Psoas muscle (tissue), 7 donors: ENCODE measurements at regions not wholly inside any gene's neighbourhood (a gene's known extent, or its start where the extent isn't known, plus 50 kb on each side); places are given as distances from the start of the nearest gene placed in this dataset.

Source experiments
- ATAC-seq, 4 donors: fragments of 200-7000 bp; cut with Tn5 transposase; one replicate each; pipeline ENCODE4 v1.9.1; 2020; ENCODE audit warnings: moderate library complexity in 3 of 4, mild to moderate bottlenecking in 2 of 4
- DNase-seq, 2 donors: peaks; one replicate each; pipeline ENCODE4 v3.0.0-alpha.2; 2020
- H3K27ac ChIP-seq: fragments of 200-600 bp; one replicate; pipeline ENCODE4 v1.8.0; 2022
- H3K27me3 ChIP-seq, 3 donors: fragments of 200-600 bp in 1 of 3; one replicate each; pipeline versions ENCODE4 v1.6.1 to v1.8.0; 2013 to 2022; ENCODE audit warnings: low read length in 2 of 3, mild to moderate bottlenecking in 2 of 3, moderate library complexity in 1 of 3; ENCODE audit not compliant: insufficient read depth in 3 of 3
- H3K36me3 ChIP-seq, 2 donors: fragments of 200-600 bp in 1 of 2; one replicate each; pipeline versions ENCODE4 v1.6.1 to v1.8.0; 2013 to 2022; ENCODE audit warnings: low read depth in 1 of 2, mild to moderate bottlenecking in 1 of 2, moderate library complexity in 1 of 2; ENCODE audit not compliant: insufficient read depth in 1 of 2
- H3K4me1 ChIP-seq: fragments of 200-600 bp; one replicate; pipeline ENCODE4 v1.8.0; 2022
- H3K4me3 ChIP-seq: fragments of 200-600 bp; one replicate; pipeline ENCODE4 v1.8.0; 2022; ENCODE audit warnings: mild to moderate bottlenecking
- H3K9me3 ChIP-seq: fragments of 200-600 bp; one replicate; pipeline ENCODE4 v1.8.0; 2022
- WGBS, 3 donors: extraction: QIAGEN DNeasy Blood & Tissue Kit; methylation state at CpG; one replicate each; pipeline versions ENCODE4 v1.1.6 to v1.1.7; 2013; 5-methylcytosine and 5-hydroxymethylcytosine counted together
- intact Hi-C, 2 donors: fragments of 100-400 bp; cut with DNase I; formaldehyde crosslinking; loops; one replicate each; pipeline versions ENCODE4 v1.11.0 to v1.14.2; 2022
- TF ChIP-seq, protein P1 (sequence below): fragments of 200-600 bp; IDR thresholded peaks from one replicate; pipeline ENCODE4 v1.8.0; 2022; ENCODE audit warnings: antibody characterized with exemption
- donor health status: healthy with polysubstance abuse.
- donor health status: DM: no; HTN: no; CAD: no; lungs with moderate emphysema.
- donor health status: Bipolar disorder and iron deficiency.
- donor health status: healthy.
- donor health status: DM: yes; HTN: yes; CAD: no.
- donor health status: DM: no; HTN: no; CAD: no.
- donor health status: DM: yes; HTN: yes; CAD: no.

DNA sequence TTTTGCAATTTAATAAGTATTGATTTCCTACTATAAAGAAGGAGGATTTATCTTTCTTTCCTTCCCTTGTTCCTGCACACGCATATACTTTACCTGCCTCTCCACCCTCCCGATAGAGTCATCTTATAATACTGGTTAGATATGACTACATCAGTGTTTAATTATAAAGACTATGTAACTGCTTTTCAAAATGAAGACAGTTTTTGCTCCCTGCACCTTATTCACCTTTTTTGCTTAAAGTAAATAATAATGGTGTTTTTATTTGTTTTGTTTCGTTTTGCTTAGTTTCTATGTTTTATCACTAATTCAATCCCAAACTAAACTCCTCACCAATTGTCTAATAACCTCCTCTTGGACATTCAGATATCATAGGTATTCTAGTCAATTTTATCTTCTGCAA is 101.9 kb upstream of the RORA start:
- TF ChIP-seq, protein P1, sequence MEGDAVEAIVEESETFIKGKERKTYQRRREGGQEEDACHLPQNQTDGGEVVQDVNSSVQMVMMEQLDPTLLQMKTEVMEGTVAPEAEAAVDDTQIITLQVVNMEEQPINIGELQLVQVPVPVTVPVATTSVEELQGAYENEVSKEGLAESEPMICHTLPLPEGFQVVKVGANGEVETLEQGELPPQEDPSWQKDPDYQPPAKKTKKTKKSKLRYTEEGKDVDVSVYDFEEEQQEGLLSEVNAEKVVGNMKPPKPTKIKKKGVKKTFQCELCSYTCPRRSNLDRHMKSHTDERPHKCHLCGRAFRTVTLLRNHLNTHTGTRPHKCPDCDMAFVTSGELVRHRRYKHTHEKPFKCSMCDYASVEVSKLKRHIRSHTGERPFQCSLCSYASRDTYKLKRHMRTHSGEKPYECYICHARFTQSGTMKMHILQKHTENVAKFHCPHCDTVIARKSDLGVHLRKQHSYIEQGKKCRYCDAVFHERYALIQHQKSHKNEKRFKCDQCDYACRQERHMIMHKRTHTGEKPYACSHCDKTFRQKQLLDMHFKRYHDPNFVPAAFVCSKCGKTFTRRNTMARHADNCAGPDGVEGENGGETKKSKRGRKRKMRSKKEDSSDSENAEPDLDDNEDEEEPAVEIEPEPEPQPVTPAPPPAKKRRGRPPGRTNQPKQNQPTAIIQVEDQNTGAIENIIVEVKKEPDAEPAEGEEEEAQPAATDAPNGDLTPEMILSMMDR, result no peak
- WGBS, 3 donors, result 88 to 94% (median 92%) methylated on average over 3 of the region's 3 CpGs
- intact Hi-C loops, result no loop called here

DNA sequence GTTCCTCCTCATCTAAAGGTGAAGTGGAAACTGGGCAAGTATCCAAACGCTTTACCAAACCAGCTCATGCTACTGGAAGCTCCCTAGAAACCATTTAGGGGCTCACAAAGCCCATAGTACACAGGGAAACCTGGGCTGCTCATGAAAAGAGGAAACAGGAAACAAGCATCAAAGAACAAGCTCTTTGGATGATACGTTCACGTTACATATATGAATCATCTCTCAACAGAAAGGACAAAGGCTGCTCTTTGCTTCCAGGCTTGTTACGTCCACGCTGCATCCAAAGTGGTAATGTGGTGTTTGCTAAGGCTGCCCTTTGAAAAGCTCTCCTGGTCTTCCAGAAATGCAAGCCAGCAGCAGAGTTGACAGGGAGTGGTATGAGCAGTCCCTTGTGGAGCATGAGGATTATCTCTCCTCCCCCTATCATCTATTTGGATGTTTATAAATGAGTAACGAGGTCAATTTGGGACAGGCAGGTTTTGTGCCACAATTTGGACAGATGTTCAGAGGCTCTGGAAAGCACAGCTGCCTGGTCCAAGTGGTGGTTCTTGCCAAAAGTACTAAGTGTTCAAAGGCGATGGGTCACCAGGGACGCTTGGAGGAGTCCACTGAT is 98.0 kb upstream of the RORA start:
- no peaks in the 10 kb centered on the region for H3K27me3 ChIP-seq
- no peaks in the 10 kb centered on the region for H3K36me3 ChIP-seq
- no peaks in the 10 kb centered on the region for H3K4me1 ChIP-seq
- whole genome bisulfite sequencing, 3 donors, result 18 to 28% (median 23%) methylated on average over 8 of the region's 8 CpGs
- ATAC-seq, result peak; percentile 32 to 69 (median 58)
- no peak overlapping the region for H3K4me3 ChIP-seq
- TF ChIP-seq, protein P1, result no peak
- H3K27ac ChIP-seq, result no peak overlapping the region
- intact Hi-C loops, result no loop called here
- DNase-seq, result peak; percentile 19 to 64
- H3K9me3 ChIP-seq, result no peaks in the 10 kb centered on the region

More for the DNA sequence above, 101.9 kb upstream of the RORA start:
- no peak for ATAC-seq
- peaks cover 0 to 1% (median 0%) of the 10 kb centered on the region in 3 donors for H3K27me3 ChIP-seq
- H3K27ac ChIP-seq, result no peak overlapping the region
- H3K4me3 ChIP-seq, result no peak overlapping the region
- no peaks in the 10 kb centered on the region for H3K9me3 ChIP-seq
- DNase-seq, result no peak
- no peaks in the 10 kb centered on the region for H3K36me3 ChIP-seq
- no peaks in the 10 kb centered on the region for H3K4me1 ChIP-seq

DNA sequence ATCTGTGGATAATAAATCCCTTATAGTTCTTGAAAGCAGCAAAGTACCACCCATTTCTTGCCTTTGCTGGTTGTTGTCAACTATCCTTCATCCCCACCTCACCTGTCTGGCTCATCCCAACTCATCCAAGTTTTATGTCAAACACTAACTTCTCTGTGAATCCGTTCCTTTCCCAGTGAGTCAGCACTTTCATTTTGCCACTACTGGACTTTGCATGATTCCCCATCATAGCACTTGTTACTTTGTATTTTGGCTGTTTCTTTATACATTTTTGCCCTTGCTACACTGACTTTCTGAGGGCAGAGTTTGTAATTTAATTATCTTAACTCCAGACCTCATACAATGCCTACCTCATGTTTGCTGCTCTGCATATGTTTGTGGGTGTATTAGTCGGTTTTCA is 90.8 kb upstream of the RORA start:
- ATAC-seq, result no peak

DNA sequence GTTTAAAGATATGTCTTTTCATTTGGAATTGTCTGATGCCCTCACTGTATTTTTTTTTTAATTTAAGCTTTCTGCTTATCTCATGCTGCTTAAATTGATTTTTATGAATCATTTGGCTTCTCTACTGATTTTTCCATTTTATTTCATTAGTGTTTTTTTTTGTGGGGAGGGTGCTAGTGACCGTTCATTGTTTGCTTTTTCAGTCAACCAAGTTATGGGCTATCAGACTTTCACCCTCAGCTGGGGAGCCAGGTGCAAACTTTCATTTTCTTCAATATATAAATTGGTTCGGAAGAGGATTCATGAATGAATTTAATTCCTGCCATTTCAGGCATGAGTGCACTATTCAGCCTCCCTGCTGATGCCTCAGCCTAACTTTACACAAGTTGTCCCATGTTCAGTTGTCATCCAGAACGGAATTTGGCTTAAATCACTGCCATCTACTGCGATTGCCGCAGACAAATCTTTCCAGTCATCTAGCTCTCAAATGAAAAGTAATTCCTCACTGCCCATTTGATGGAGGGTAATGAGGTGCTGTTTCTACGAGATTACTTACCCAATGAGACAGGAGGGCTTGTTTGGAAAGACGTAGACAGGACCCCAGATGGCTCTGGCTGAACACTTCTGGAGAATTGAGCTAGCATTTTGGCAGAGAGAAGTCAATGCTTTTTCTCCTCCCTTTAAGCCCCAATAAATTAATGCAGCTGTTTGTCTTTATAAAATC is 89.9 kb upstream of the RORA start:
- TF ChIP-seq, protein P1, result no peak
- 26 to 33% (median 32%) methylated on average over 7 of the region's 7 CpGs for WGBS, 3 donors
- Histone ChIP-seq H3K4me3 (no peak overlapping the region), H3K27ac (no peak overlapping the region), H3K27me3 (peaks cover 0 to 10% (median 2%) of the 10 kb centered on the region in 3 donors), H3K9me3 (no peaks in the 10 kb centered on the region), H3K36me3 (no peaks in the 10 kb centered on the region), H3K4me1 (no peaks in the 10 kb centered on the region)
- ATAC-seq (no peak), DNase-seq (no peak)
- intact Hi-C loops, result no loop called here

More for the DNA sequence above, 90.8 kb upstream of the RORA start:
- no peaks in the 10 kb centered on the region for H3K9me3 ChIP-seq
- 78 to 91% (median 82%) methylated on average over 2 of the region's 2 CpGs for WGBS, 3 donors
- no peaks in the 10 kb centered on the region for H3K36me3 ChIP-seq
- no peak for DNase-seq
- no peak overlapping the region for H3K4me3 ChIP-seq
- H3K27me3 ChIP-seq, result peaks cover 0 to 10% (median 2%) of the 10 kb centered on the region in 3 donors
- no peaks in the 10 kb centered on the region for H3K4me1 ChIP-seq
- H3K27ac ChIP-seq, result no peak overlapping the region
- TF ChIP-seq, protein P1, result no peak
- intact Hi-C loops, result no loop called here
